Lower lobe of right lung (tissue), 2 donors: ENCODE measurements at regions not wholly inside any gene's neighbourhood (a gene's known extent, or its start where the extent isn't known, plus 50 kb on each side); places are given as distances from the start of the nearest gene placed in this dataset.

ENCODE experiments used
- ATAC-seq, 2 donors: fragments of 200-7000 bp; cut with Tn5 transposase; one replicate each; pipeline ENCODE4 v1.9.1; 2020 to 2022; ENCODE audit warnings: mild to moderate bottlenecking in 2 of 2, moderate library complexity in 2 of 2
- DNase-seq: peaks from one replicate; pipeline ENCODE4 v3.0.0-alpha.2; 2020
- H3K27ac ChIP-seq: fragments of 200-600 bp; one replicate; pipeline ENCODE4 v1.8.0; 2022
- H3K27me3 ChIP-seq: fragments of 200-600 bp; one replicate; pipeline ENCODE4 v1.8.0; 2022; ENCODE audit warnings: low read depth
- H3K36me3 ChIP-seq: fragments of 200-600 bp; one replicate; pipeline ENCODE4 v1.8.0; 2022; ENCODE audit warnings: mild to moderate bottlenecking
- H3K4me1 ChIP-seq: fragments of 200-600 bp; one replicate; pipeline ENCODE4 v1.8.0; 2022
- H3K4me3 ChIP-seq: fragments of 200-600 bp; one replicate; pipeline ENCODE4 v1.8.0; 2022; ENCODE audit warnings: mild to moderate bottlenecking
- H3K9me3 ChIP-seq: fragments of 200-600 bp; one replicate; pipeline ENCODE4 v1.8.0; 2022
- CTCF ChIP-seq: fragments of 200-600 bp; IDR thresholded peaks from one replicate; pipeline ENCODE4 v1.8.0; 2022; ENCODE audit warnings: antibody characterized with exemption, mild to moderate bottlenecking
- intact Hi-C: fragments of 100-400 bp; cut with DNase I; formaldehyde crosslinking; loops from one replicate; pipeline ENCODE4 v1.11.0; 2022
- donor health status: DM: no; HTN: yes; CAD: no; lungs with severe emphysema.

DNA sequence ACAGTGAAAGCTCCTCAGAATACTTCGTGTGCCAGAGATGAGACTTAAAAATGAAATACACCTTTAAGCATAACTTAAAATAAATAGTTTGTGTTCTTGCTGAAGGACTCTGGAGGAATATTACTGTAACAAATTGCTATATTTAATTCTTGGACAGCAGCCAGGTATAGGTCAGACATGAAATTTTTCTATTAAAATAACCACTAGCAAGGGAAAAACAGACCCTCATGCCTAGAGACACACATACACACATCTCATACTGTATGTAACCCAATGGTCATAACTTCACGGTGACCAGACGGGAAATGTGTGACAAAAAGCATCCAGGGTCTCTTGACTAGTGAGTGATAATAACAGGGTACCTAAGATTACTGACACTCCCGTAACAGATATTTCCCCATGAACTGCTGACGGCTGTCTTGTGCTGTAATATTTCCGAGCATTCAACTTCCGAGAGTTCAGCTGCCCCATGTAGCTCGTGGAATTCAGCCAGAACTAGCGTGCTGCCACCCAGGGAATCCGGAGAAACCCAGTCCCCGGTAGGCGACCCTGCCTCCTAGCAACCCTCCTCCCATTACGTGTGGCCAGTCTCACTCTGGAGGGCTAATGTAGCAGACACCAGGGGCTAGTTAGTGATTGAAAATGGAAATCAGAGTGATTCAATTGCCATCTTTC lies 2295.1 kb upstream of the WWC1 start:
- ATAC-seq (no peak), DNase-seq (no peak)
- intact Hi-C loops, result no loop called here
- H3K4me3 ChIP-seq, result no peak overlapping the region
- H3K27me3 ChIP-seq, result no peaks in the 10 kb centered on the region
- no peaks in the 10 kb centered on the region for H3K36me3 ChIP-seq
- no peaks in the 10 kb centered on the region for H3K9me3 ChIP-seq
- no peak for TF ChIP-seq CTCF
- no peak overlapping the region for H3K27ac ChIP-seq
- no peaks in the 10 kb centered on the region for H3K4me1 ChIP-seq

- Histone ChIP-seq H3K36me3 (no peaks in the 10 kb centered on the region), H3K27me3 (no peaks in the 10 kb centered on the region), H3K4me1 (no peaks in the 10 kb centered on the region), H3K9me3 (no peaks in the 10 kb centered on the region), H3K4me3 (no peak overlapping the region), H3K27ac (no peak overlapping the region)
- intact Hi-C loops, result no loop called here
- no peak for DNase-seq
- no peak for TF ChIP-seq CTCF
- no peak for ATAC-seq
These were observed 2291.6 kb upstream of the WWC1 start for GRCh38 chr5:165999693-166000320.

GRCh38 chr5:166004006-166004405 lies 2287.4 kb upstream of the WWC1 start:
- intact Hi-C loops, result no loop called here

GRCh38 chr5:166013415-166013814 lies 2278.0 kb upstream of the WWC1 start:
- no peaks in the 10 kb centered on the region for H3K4me1 ChIP-seq
- H3K36me3 ChIP-seq, result no peaks in the 10 kb centered on the region
- no peak overlapping the region for H3K4me3 ChIP-seq
- H3K27ac ChIP-seq, result no peak overlapping the region
- ATAC-seq (no peak), DNase-seq (no peak)
- no peak for TF ChIP-seq CTCF
- H3K27me3 ChIP-seq, result no peaks in the 10 kb centered on the region
- H3K9me3 ChIP-seq, result no peaks in the 10 kb centered on the region
- intact Hi-C loops, result no loop called here

More at GRCh38 chr5:166004006-166004405, 2287.4 kb upstream of the WWC1 start:
- ATAC-seq (no peak), DNase-seq (no peak)
- Histone ChIP-seq H3K9me3 (no peaks in the 10 kb centered on the region), H3K4me3 (no peak overlapping the region), H3K36me3 (no peaks in the 10 kb centered on the region), H3K27ac (no peak overlapping the region), H3K27me3 (no peaks in the 10 kb centered on the region), H3K4me1 (no peaks in the 10 kb centered on the region)
- TF ChIP-seq CTCF, result no peak

- ATAC-seq, result no peak
- no peaks in the 10 kb centered on the region for H3K4me1 ChIP-seq
- no peak overlapping the region for H3K27ac ChIP-seq
- TF ChIP-seq CTCF, result no peak
- H3K27me3 ChIP-seq, result no peaks in the 10 kb centered on the region
- H3K4me3 ChIP-seq, result no peak overlapping the region
- H3K36me3 ChIP-seq, result no peaks in the 10 kb centered on the region
- no peak for DNase-seq
- H3K9me3 ChIP-seq, result no peaks in the 10 kb centered on the region
- intact Hi-C loops, result no loop called here
These were observed 2277.2 kb upstream of the WWC1 start for GRCh38 chr5:166014256-166014655.
